ENCODE measurements at regions not wholly inside any gene's neighbourhood (a gene's known extent, or its start where the extent isn't known, plus 50 kb on each side); places are given as distances from the start of the nearest gene placed in this dataset.

- Histone ChIP-seq H3K27me3 (ENCODE audit: control insufficient read depth in 3 of 3, insufficient read depth in 3 of 3, low read length in 2 of 3) (no peaks in the 10 kb centered on the region), H3K4me3 (no peak overlapping the region), H3K27ac (ENCODE audit: low read depth in 1 of 2, low read length in 1 of 2) (peak overlapping the region; percentile 74 to 92), H3K4me1 (ENCODE audit: control insufficient read depth in 5 of 5, insufficient read depth in 5 of 5, low read length in 5 of 5) (peaks cover 0 to 2% (median 0%) of the 10 kb centered on the region in 5 donors), H3K9ac (ENCODE audit: insufficient read depth in 1 of 2, low read length in 2 of 2) (no peak overlapping the region), H3K36me3 (ENCODE audit: control insufficient read depth in 4 of 4, insufficient read depth in 4 of 4, low read length in 4 of 4) (no peaks in the 10 kb centered on the region), H3K9me3 (ENCODE audit: control insufficient read depth in 4 of 4, insufficient read depth in 3 of 4, low read length in 3 of 4) (peaks cover 0 to 2% (median under 1%) of the 10 kb centered on the region in 4 donors)
- DNase-seq (peak; percentile 31 to 70 (median 44)), ATAC-seq (ENCODE audit: insufficient read depth, low FRiP score) (peak; percentile 78)
- 58 to 60% methylated on average over 5 of the region's 5 CpGs for WGBS, 2 donors
- no peak for TF ChIP-seq CTCF (IDR thresholded peaks at IDR 0.05; ENCODE audit: control extremely low read depth, extremely low read depth)
Observed at GRCh38 chr6:125598422-125598821, 151.0 kb upstream of the HEY2 start.

- ATAC-seq (ENCODE audit: insufficient read depth, low FRiP score) (no peak), DNase-seq (no peak)
- no peaks in the 10 kb centered on the region for H3K4me1 ChIP-seq (ENCODE audit: control insufficient read depth in 5 of 5, insufficient read depth in 5 of 5, low read length in 5 of 5)
- no peak overlapping the region for H3K9ac ChIP-seq (ENCODE audit: insufficient read depth in 1 of 2, low read length in 2 of 2)
- no peak overlapping the region for H3K27ac ChIP-seq (ENCODE audit: low read depth in 1 of 2, low read length in 1 of 2)
- no peaks in the 10 kb centered on the region for H3K36me3 ChIP-seq (ENCODE audit: control insufficient read depth in 4 of 4, insufficient read depth in 4 of 4, low read length in 4 of 4)
- WGBS, 2 donors, result 82 to 96% methylated on average over 1 of the region's 1 CpG
- no peak for TF ChIP-seq CTCF (IDR thresholded peaks at IDR 0.05; ENCODE audit: control extremely low read depth, extremely low read depth)
- no peak overlapping the region for H3K4me3 ChIP-seq
- H3K27me3 ChIP-seq (ENCODE audit: control insufficient read depth in 3 of 3, insufficient read depth in 3 of 3, low read length in 2 of 3), result no peaks in the 10 kb centered on the region
- peaks cover 0 to 2% (median 0%) of the 10 kb centered on the region in 4 donors for H3K9me3 ChIP-seq (ENCODE audit: control insufficient read depth in 4 of 4, insufficient read depth in 3 of 4, low read length in 3 of 4)
Observed at GRCh38 chr6:125604257-125604656, 145.2 kb upstream of the HEY2 start.

- no peak for ATAC-seq (ENCODE audit: insufficient read depth, low FRiP score)
- H3K9ac ChIP-seq (ENCODE audit: insufficient read depth in 1 of 2, low read length in 2 of 2), result peak overlapping the region in 1 of 2 donors; percentile 36
- H3K4me3 ChIP-seq, result no peak overlapping the region
- no peak for TF ChIP-seq CTCF (IDR thresholded peaks at IDR 0.05; ENCODE audit: control extremely low read depth, extremely low read depth)
- H3K27me3 ChIP-seq (ENCODE audit: control insufficient read depth in 3 of 3, insufficient read depth in 3 of 3, low read length in 2 of 3), result no peaks in the 10 kb centered on the region
- peak overlapping the region; percentile 4 to 23 for H3K27ac ChIP-seq (ENCODE audit: low read depth in 1 of 2, low read length in 1 of 2)
- H3K36me3 ChIP-seq (ENCODE audit: control insufficient read depth in 4 of 4, insufficient read depth in 4 of 4, low read length in 4 of 4), result no peaks in the 10 kb centered on the region
- H3K9me3 ChIP-seq (ENCODE audit: control insufficient read depth in 4 of 4, insufficient read depth in 3 of 4, low read length in 3 of 4), result no peaks in the 10 kb centered on the region
- WGBS, 2 donors, result 41 to 68% methylated on average over 11 of the region's 11 CpGs
- peak; percentile 40 to 79 (median 78) for DNase-seq
- H3K4me1 ChIP-seq (ENCODE audit: control insufficient read depth in 5 of 5, insufficient read depth in 5 of 5, low read length in 5 of 5), result peaks cover 0 to 23% (median 3%) of the 10 kb centered on the region in 5 donors
Observed at GRCh38 chr6:125611573-125612344, 137.7 kb upstream of the HEY2 start.
